ENCODE measurements at regions not wholly inside any gene's neighbourhood (a gene's known extent, or its start where the extent isn't known, plus 50 kb on each side); places are given as distances from the start of the nearest gene placed in this dataset.
"Not testable (repeated sequence)": the region's sequence is repeated elsewhere in the genome, so short reads cannot be mapped to it uniquely, and the experiment has no call there.

DNA sequence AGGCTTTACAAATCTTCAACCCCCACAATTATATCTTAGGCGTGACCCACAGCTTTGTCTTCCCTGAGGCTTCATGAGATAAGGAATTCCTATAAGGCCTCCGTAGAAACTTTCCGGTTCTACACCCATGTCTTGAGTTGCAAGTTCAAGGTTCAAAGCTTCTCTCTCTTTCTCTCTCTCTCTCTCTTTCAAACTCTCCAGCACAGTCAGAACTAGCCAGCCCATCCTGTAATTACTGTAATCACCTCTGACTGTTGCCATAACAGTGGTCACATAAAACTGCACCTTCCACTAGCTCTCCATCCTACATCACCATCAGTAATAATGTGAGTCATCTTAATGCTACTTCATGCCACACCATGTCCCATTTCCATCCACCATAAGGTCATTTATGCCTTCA is 90.0 kb upstream of the NFASC start:
- no peak for DNase-seq (ENCODE audit: low read depth in 2 of 2, low spot score in 1 of 2)

GRCh38 chr1:204782118-204782700 is 88.5 kb upstream of the NFASC start:
- DNase-seq (ENCODE audit: low read depth in 2 of 2, low spot score in 1 of 2) = no peak

DNA sequence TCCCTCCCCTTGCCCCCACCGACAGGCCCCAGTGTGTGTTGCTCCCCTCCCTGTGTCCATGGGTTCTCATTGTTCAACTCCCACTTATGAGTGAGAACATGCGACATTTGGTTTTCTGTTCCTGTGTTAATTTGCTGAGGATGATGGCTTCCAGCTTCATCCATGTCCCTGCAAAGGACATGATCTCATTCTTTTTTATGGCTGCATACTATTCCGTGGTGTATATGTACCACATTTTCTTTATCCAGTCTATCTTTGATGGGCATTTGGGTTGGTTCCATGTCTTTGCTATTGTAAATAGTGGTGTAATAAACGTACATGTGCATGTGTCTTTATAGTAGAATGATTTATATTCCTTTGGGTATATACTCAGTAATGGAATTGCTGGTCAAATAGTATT is 85.6 kb upstream of the NFASC start:
- not testable (repeated sequence) for DNase-seq (ENCODE audit: low read depth in 2 of 2, low spot score in 1 of 2)

- no peak for DNase-seq (ENCODE audit: low read depth in 2 of 2, low spot score in 1 of 2)
Measured at GRCh38 chr1:204788470-204788869, 82.2 kb upstream of the NFASC start.

DNA sequence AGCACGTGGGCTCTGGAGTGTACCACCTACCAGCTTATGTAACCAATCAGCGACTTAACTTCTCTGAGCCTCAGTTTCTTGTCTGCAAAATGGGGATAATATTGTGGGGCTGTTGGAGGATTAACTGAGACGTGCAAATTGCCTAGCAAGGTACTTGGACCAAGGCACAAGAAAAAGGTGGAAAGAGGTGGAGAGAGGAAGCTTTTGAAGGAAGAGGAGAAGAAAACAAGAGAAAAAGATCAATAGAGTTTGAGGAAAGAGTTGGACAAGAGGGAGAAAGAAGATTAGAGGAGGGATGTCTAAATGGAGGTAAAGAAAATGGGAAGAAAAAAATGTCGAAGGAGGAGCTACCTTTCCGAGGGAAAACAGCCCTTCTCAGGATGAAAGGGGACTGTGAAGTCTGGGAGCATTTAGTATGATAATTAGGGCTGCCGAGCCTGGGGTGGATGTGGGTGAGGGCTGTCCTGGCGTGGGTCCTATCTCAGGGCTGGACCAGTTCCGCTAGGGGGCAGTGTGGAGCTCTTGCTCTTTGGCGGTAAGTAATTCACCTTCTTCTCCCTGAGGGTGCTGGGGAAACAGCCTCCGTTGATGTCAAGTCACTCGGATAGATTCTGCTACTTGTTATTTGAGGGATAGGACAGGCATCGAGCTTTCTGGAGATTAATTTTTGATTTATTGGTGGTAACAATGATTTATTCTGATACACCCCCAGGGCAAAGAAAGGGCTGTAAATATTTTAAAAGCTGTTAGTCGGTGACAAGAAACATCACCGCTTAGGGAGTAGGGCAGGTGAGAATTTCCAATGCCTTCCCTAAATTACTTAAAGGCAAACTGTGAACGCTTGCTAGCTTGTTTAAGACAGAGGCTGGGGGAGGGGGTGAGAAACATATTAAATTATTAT is 79.0 kb upstream of the NFASC start:
- peak; percentile 59 to 70 for DNase-seq (ENCODE audit: low read depth in 2 of 2, low spot score in 1 of 2)

- no peak for DNase-seq (ENCODE audit: low read depth in 2 of 2, low spot score in 1 of 2)
Measured at GRCh38 chr1:204792354-204792692, 78.3 kb upstream of the NFASC start.

DNA sequence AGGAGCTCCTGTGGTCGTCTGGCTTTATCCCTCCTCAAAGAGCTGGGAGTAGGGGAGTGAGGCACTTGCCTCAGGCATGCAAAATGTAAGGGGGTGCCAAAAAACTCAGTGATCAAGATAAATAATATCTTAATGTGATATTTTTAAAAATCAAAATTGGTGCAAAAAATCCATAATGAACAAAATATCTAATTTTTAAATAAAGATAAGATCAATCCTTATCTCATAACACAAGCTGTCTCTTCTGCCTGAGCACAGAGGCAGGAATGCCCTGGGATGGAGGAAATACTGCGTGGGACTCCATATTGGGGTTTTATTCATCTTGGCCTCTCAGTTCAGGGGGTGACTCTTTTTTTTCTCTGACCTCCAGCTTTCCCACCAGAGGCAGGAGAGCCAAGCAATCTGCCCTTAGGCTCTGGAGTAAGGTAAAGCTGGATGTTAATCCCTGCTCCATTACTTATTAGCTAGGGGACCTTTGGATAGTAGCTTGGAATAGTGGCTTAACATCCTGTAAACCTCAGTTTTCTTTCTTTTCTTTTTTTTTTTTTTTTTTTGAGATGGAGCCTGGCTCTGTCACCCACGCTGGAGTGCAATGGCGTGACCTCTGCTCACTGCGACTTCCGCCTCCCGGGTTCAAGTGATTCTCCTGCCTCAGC is 77.3 kb upstream of the NFASC start:
- DNase-seq (ENCODE audit: low read depth in 2 of 2, low spot score in 1 of 2) = no peak

- DNase-seq (ENCODE audit: low read depth in 2 of 2, low spot score in 1 of 2) = not testable (repeated sequence)
Measured at GRCh38 chr1:204796886-204797285, 73.8 kb upstream of the NFASC start.

GRCh38 chr1:204797401-204797800 is 73.3 kb upstream of the NFASC start:
- no peak for DNase-seq (ENCODE audit: low read depth in 2 of 2, low spot score in 1 of 2)

- no peak for DNase-seq (ENCODE audit: low read depth in 2 of 2, low spot score in 1 of 2)
Measured at GRCh38 chr1:204799630-204800029, 71.0 kb upstream of the NFASC start.

- no peak for DNase-seq (ENCODE audit: low read depth in 2 of 2, low spot score in 1 of 2)
Measured at GRCh38 chr1:204801211-204801610, 69.5 kb upstream of the NFASC start.

DNA sequence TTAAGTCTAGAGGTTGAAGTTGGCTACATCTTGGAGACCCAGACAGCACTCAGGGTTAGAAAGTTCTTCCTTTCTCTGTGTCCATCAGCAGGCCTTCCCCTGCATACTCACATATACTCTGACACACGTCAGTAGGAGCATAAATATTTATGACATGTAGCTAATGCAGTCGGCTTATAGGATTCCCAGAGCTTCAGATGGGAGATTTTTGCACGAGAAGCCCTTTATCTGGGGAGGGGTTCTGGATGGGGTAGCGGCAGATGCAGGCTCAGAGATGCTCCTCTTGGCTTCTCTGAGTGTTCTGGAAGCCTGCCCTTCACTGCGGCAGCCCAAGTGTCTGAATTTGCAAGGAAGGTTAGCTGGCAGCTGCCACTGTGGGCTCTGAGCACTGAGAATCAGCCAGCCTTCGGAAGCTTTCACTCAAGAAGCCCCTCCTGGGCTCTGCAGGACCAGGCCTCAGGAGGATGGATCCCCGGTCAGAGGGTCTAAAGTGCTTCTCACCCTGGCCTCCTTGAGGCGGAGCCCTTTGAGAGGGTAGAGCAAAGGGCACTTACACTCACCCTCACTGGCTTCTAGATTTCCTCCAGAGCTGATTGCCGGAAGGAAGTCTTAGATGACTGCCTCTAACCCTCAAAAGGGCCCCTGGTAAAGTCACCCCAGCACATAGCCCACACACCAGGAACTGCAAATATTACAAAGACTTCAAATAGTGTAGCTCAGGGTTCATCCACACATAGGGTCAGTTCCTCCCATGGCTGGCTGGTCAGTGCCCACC is 68.1 kb upstream of the NFASC start:
- DNase-seq (ENCODE audit: low read depth in 2 of 2, low spot score in 1 of 2) = no peak

DNA sequence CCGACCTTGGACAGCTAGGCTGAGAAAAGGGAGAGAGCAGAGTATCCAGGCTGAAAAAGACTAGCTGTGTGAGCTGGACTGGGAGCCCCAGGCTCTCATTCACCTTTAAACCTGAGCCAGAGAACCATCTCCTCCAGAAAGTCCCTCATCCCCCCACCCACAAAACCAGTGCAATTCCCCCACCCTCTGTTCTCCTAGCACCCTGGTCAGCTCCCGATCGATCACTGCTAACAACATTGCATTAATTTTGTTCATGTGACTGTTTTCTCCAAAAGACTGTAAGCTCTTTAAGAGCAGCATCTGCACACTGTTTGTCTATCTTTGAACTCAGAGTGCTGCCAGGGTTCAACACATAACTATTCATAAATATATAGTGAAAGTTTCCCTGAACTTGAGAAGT is 67.1 kb upstream of the NFASC start:
- DNase-seq (ENCODE audit: low read depth in 2 of 2, low spot score in 1 of 2) = no peak

- DNase-seq (ENCODE audit: low read depth in 2 of 2, low spot score in 1 of 2) = peak; percentile 56 to 66
Measured at GRCh38 chr1:204806943-204807687, 63.5 kb upstream of the NFASC start.

DNA sequence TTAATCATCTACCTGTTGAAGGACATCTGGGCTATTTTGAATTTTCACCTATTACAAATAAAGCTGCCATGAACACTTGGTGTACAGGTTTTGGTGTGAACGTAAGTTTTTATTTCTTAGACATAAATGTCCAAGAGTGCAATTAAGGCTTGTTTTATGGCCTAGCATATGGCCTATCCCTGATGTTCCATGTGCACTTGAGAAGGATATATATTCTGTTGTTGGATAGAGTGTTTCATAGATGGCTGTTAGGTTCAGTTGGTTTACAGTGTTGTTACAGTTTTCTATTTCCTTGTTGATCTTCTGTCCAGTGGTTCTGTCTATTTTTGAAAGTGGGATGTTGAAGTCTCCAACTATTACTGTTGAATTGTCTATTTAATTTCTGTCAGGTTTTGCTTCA is 61.2 kb upstream of the NFASC start:
- no peak for DNase-seq (ENCODE audit: low read depth in 2 of 2, low spot score in 1 of 2)

DNA sequence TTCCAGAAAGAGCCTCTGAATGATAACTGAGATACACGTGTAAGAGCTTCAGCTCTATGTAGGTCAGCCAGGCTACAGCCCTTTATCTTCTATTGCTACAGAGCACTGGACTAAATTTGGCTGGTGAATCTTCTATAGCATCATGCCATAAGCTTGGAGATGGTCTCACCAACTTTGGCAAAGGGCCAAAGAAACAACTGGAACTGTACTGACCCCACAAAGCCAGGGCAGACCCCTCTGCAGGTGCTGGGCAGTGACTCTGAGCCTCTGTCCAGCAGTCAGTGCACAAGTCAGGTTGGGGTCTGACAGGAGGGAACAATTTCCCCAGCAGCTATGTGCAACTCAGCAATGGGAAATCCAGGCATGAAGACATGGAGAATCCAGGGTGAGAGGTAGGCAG is 57.8 kb upstream of the NFASC start:
- no peak for DNase-seq (ENCODE audit: low read depth in 2 of 2, low spot score in 1 of 2)

- no peak for DNase-seq (ENCODE audit: low read depth in 2 of 2, low spot score in 1 of 2)
Measured at GRCh38 chr1:204813522-204813921, 57.1 kb upstream of the NFASC start.

DNA sequence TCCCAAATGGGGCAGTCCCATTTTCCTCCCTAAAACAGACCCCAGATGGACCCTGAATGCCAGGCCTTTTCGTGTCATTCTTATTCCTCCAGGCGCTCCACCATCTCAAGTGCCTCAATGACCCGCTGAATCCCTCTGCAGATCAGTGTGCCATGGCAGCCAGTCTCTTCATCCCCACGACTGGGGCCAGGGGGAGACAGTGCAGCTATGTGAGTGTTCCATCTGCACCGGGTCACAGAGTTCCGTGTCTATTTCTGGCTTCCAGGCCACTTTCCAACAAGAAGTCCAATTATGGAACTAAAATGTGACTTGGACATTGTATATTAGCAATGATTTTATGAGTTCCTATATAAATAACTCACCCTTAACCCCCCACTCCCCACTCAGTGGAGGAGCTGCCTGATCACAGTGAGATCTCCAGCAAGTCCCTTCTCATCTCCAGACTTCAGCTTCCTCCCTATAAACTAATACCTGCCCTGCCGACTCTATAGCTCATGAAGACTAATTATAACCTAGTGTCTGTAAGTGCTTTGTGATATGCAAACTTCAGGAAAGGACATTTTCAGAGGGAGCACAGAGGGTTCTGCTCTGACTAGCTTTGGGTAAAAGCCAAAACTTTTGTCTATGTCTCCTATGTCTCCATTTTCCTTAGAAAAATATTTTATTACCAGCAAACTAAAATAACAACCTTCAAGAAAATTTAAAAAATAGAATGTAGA is 56.3 kb upstream of the NFASC start:
- DNase-seq (ENCODE audit: low read depth in 2 of 2, low spot score in 1 of 2) = no peak

DNA sequence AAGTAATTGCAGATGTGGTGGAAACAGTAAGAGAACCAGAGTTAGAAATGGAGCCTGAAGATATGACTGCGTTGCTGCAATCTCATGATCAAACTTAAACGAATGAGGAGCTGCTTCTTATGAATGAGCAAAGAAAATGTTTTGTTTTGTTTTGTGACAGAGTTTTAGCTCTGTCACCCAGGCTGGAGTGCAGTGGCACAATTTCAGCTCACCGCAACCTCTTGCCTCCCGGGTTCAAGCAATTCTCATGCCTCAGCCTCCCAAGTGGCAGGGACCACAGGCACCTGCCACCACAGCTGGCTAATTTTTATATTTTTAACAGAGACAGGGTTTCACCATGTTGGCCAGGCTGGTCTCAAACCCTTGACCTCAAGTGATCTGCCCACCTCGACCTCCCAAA is 53.3 kb upstream of the NFASC start:
- no peak for DNase-seq (ENCODE audit: low read depth in 2 of 2, low spot score in 1 of 2)

- DNase-seq (ENCODE audit: low read depth in 2 of 2, low spot score in 1 of 2) = no peak
Measured at GRCh38 chr1:204818998-204819397, 51.7 kb upstream of the NFASC start.

Measured in stimulated activated CD8-positive, alpha-beta memory T cell treated with anti-CD3 and anti-CD28 coated beads, Interleukin-4, amount 100 ng/mL, for 1 hour (primary cell).